CD4-positive, alpha-beta T cell (primary cell): ENCODE measurements at regions not wholly inside any gene's neighbourhood (a gene's known extent, or its start where the extent isn't known, plus 50 kb on each side); places are given as distances from the start of the nearest gene placed in this dataset.

ENCODE experiments used
- ATAC-seq: fragments of 200-7000 bp; cut with Tn5 transposase; one replicate; pipeline ENCODE4 v1.10.0; 2022; ENCODE audit warnings: mild to moderate bottlenecking; ENCODE audit not compliant: poor library complexity
- CTCF ChIA-PET: fragments of 350-600 bp; sonication (Branson Sonifier 250); formaldehyde crosslinking; loops from one replicate; lab custom pipeline; 2021; ENCODE audit warnings: antibody characterized with exemption, inconsistent platforms; lab: Charles Lee
- POLR2A ChIA-PET: fragments of 350-600 bp; sonication (Branson Sonifier 250); formaldehyde crosslinking; loops from one replicate; lab custom pipeline; 2021; ENCODE audit warnings: antibody characterized with exemption, inconsistent platforms; lab: Charles Lee
- DNase-seq, 14 experiments: peaks; one replicate each; pipeline ENCODE4 v3.0.0-alpha.2; 2013 to 2020; ENCODE audit warnings: mixed read lengths in 2 of 14
- H3K27ac ChIP-seq, 2 donors: one replicate each; pipeline versions ENCODE4 v1.5.1 to v1.7.0; 2013; ENCODE audit warnings: low read length in 2 of 2, low read depth in 1 of 2, mild to moderate bottlenecking in 1 of 2
- H3K27me3 ChIP-seq, 2 experiments: 1 replicate in 1 of 2; 2 replicates in 1 of 2; pipeline versions ENCODE4 v1.6.1 to v1.7.0; 2013; ENCODE audit warnings: low read length in 2 of 2, control low read depth in 1 of 2, mild to moderate bottlenecking in 1 of 2, moderate library complexity in 1 of 2; ENCODE audit not compliant: insufficient read depth in 2 of 2, control insufficient read depth in 1 of 2
- H3K36me3 ChIP-seq: one replicate; pipeline ENCODE4 v1.6.1; 2013; ENCODE audit warnings: low read length, control low read depth; ENCODE audit not compliant: insufficient read depth
- H3K4me1 ChIP-seq: one replicate; pipeline ENCODE4 v1.6.1; 2013; ENCODE audit warnings: low read length, control low read depth; ENCODE audit not compliant: insufficient read depth
- H3K4me3 ChIP-seq: one replicate; pipeline ENCODE4 v1.5.1; 2013; ENCODE audit warnings: mild to moderate bottlenecking, low read length, moderate library complexity
- H3K9me3 ChIP-seq, 2 experiments: 1 replicate in 1 of 2; 2 replicates in 1 of 2; pipeline versions ENCODE4 v1.6.1 to v1.7.0; 2013; ENCODE audit warnings: low read length in 2 of 2, mild to moderate bottlenecking in 2 of 2, control low read depth in 1 of 2, moderate library complexity in 1 of 2; ENCODE audit not compliant: control insufficient read depth in 1 of 2, insufficient read depth in 1 of 2
- H3K27ac Mint-ChIP-seq: one replicate; pipeline ENCODE4 v1.8.0; 2020; ENCODE audit warnings: mixed read lengths
- H3K27me3 Mint-ChIP-seq: one replicate; pipeline ENCODE4 v1.8.0; 2021; ENCODE audit warnings: mixed read lengths
- H3K36me3 Mint-ChIP-seq: one replicate; pipeline ENCODE4 v1.8.0; 2021; ENCODE audit warnings: low read depth, mixed read lengths
- H3K4me1 Mint-ChIP-seq: one replicate; pipeline ENCODE4 v1.8.0; 2021; ENCODE audit warnings: low read depth, mixed read lengths
- H3K4me3 Mint-ChIP-seq: one replicate; pipeline ENCODE4 v1.8.0; 2020; ENCODE audit warnings: mild to moderate bottlenecking, mixed read lengths
- H3K9me3 Mint-ChIP-seq: one replicate; pipeline ENCODE4 v1.8.0; 2020; ENCODE audit warnings: mixed read lengths
- CTCF ChIP-seq: fragments of 200-600 bp; IDR thresholded peaks from one replicate; pipeline ENCODE4 v1.8.0; 2022; ENCODE audit warnings: antibody characterized with exemption, mild to moderate bottlenecking
- intact Hi-C, 2 experiments: fragments of 100-400 bp; cut with DNase I in 1 of 2; cut with micrococcal nuclease in 1 of 2; formaldehyde crosslinking; loops; one replicate each; pipeline versions ENCODE4 v1.15.1 to v1.9.0; 2023 to 2025; cut with DNase I, micrococcal nuclease

GRCh38 chr5:99644822-99645221, 716.0 kb upstream of the CHD1 start:
- Mint-ChIP-seq H3K4me1 (no peaks in the 10 kb centered on the region), H3K27me3 (no peaks in the 10 kb centered on the region), H3K4me3 (no peak overlapping the region), H3K27ac (no peak overlapping the region), H3K9me3 (no peaks in the 10 kb centered on the region), H3K36me3 (no peaks in the 10 kb centered on the region)
- ChIA-PET CTCF (no interaction called here), POLR2A (no interaction called here)
- no peaks in the 10 kb centered on the region for H3K4me1 ChIP-seq
- H3K36me3 ChIP-seq = no peaks in the 10 kb centered on the region
- no peak for TF ChIP-seq CTCF
- peaks cover 0 to 12% of the 10 kb centered on the region in 2 experiments for H3K9me3 ChIP-seq
- DNase-seq (no peak), ATAC-seq (no peak)
- no peak overlapping the region for H3K4me3 ChIP-seq
- no peaks in the 10 kb centered on the region for H3K27me3 ChIP-seq
- H3K27ac ChIP-seq = no peak overlapping the region
- intact Hi-C loops = no loop called here

- H3K4me1 Mint-ChIP-seq = no peaks in the 10 kb centered on the region
- POLR2A ChIA-PET = no interaction called here
- no peak overlapping the region for H3K27ac ChIP-seq
- ATAC-seq = no peak
- no peaks in the 10 kb centered on the region for H3K27me3 ChIP-seq
- DNase-seq = no peak
- peaks cover 0 to 9% of the 10 kb centered on the region in 2 experiments for H3K9me3 ChIP-seq
- peaks cover 2% of the 10 kb centered on the region for H3K9me3 Mint-ChIP-seq
- H3K4me3 Mint-ChIP-seq = no peak overlapping the region
- H3K36me3 Mint-ChIP-seq = no peaks in the 10 kb centered on the region
- no peak overlapping the region for H3K4me3 ChIP-seq
- TF ChIP-seq CTCF = no peak
- intact Hi-C loops = no loop called here
- no peaks in the 10 kb centered on the region for H3K36me3 ChIP-seq
- no peaks in the 10 kb centered on the region for H3K27me3 Mint-ChIP-seq
- CTCF ChIA-PET = no interaction called here
- no peaks in the 10 kb centered on the region for H3K4me1 ChIP-seq
- no peak overlapping the region for H3K27ac Mint-ChIP-seq
These were observed 711.8 kb upstream of the CHD1 start for GRCh38 chr5:99640646-99641045.

- Histone ChIP-seq H3K36me3 (no peaks in the 10 kb centered on the region), H3K27ac (no peak overlapping the region), H3K9me3 (peaks cover 0 to 9% of the 10 kb centered on the region in 2 experiments), H3K4me1 (no peaks in the 10 kb centered on the region), H3K27me3 (no peaks in the 10 kb centered on the region), H3K4me3 (no peak overlapping the region)
- H3K36me3 Mint-ChIP-seq = no peaks in the 10 kb centered on the region
- no peak for TF ChIP-seq CTCF
- POLR2A ChIA-PET = no interaction called here
- H3K4me1 Mint-ChIP-seq = no peaks in the 10 kb centered on the region
- no peak overlapping the region for H3K4me3 Mint-ChIP-seq
- intact Hi-C loops = no loop called here
- no peaks in the 10 kb centered on the region for H3K27me3 Mint-ChIP-seq
- CTCF ChIA-PET = no interaction called here
- DNase-seq (no peak), ATAC-seq (no peak)
- H3K27ac Mint-ChIP-seq = no peak overlapping the region
- H3K9me3 Mint-ChIP-seq = peaks cover 2% of the 10 kb centered on the region
These were observed 711.1 kb upstream of the CHD1 start for GRCh38 chr5:99639905-99640304.
